Testis (tissue), 2 donors: ENCODE measurements at regions not wholly inside any gene's neighbourhood (a gene's known extent, or its start where the extent isn't known, plus 50 kb on each side); places are given as distances from the start of the nearest gene placed in this dataset.

ENCODE experiments used
- DNase-seq: peaks from one replicate; pipeline ENCODE4 v3.0.0-alpha.2; 2019
- H3K27ac ChIP-seq, 2 donors: fragments of 200-600 bp; sonication (generic); one replicate each; pipeline ENCODE4 v1.5.1; 2019
- H3K27me3 ChIP-seq: fragments of 200-600 bp; sonication (generic); one replicate; pipeline ENCODE4 v1.5.1; 2019
- H3K36me3 ChIP-seq: fragments of 200-600 bp; sonication (generic); one replicate; pipeline ENCODE4 v1.5.1; 2017; ENCODE audit warnings: low read depth; ENCODE audit errors: missing control alignments
- H3K4me1 ChIP-seq: fragments of 200-600 bp; sonication (generic); one replicate; pipeline ENCODE4 v1.5.1; 2019
- H3K4me3 ChIP-seq, 2 donors: fragments of 200-600 bp; sonication (generic); one replicate each; pipeline ENCODE4 v1.5.1; 2017 to 2019
- H3K9me3 ChIP-seq: fragments of 200-600 bp; sonication (generic); one replicate; pipeline ENCODE4 v1.5.1; 2017
- POLR2A ChIP-seq: fragments of 450-650 bp; IDR thresholded peaks from one replicate; pipeline ENCODE4 v1.6.1; 2017; ENCODE audit warnings: antibody characterized with exemption, mild to moderate bottlenecking, moderate library complexity
- WGBS, 2 donors: methylation state at CpG; one replicate each; pipeline ENCODE4 v1.1.5; 2018; 5-methylcytosine and 5-hydroxymethylcytosine counted together
- intact Hi-C: fragments of 100-400 bp; cut with DNase I; formaldehyde crosslinking; loops from one replicate; pipeline ENCODE4 v1.15.1; 2023; ENCODE audit warnings: low total_unique reads
- TF ChIP-seq, protein P1 (sequence below), 3 experiments: fragments of 450-650 bp in 2 of 3; fragments of 200-600 bp in 1 of 3; sonication (generic) in 1 of 3; IDR thresholded peaks; one replicate each; pipeline ENCODE4 v1.5.1; 2016 to 2019; ENCODE audit warnings: antibody characterized with exemption in 3 of 3, mild to moderate bottlenecking in 2 of 3, moderate library complexity in 1 of 3

DNA sequence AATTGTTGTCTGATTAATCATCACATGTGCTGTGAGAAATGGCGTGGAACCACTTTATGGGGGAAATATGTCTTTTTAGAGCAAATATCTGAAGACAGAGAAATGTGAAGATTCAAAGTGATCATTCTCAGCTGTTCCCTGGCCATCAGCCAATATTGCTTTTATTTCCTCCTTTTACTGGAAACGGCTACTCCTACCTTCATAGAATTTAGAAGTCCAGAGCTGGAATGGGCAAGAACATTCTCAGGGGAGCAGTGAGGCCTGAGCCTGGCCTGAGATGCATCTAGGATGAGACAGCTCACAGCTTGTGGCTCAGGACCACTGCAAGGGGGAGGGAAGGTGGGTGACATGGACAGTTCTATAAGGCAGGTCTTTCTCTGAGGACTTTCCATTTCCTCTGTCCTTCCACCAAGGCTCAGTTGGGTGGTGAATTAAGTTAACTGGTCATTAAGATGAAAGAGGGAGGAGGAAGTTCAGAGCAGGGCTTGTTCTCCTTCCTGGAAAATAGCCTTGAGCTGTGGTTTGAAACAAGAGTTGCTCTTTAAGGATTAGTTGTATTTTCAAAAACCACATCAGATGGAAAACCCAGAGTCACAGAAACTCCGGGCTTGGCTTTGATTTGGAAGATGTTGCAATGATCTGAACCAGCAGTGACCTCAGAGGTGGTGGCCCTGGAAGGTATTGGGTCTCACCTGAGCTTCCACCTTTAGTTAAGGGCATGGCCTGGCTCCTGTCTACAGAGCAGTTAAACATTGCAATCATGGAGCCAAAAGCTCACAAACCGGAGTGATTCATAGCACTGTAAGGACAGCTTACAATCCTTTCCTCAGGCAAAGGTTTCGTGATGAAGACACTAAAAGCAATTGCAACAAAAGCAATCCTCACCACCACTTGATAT, 144.3 kb downstream of the VAPA start:
- H3K4me3 ChIP-seq, result no peak overlapping the region
- intact Hi-C loops, result no loop called here
- no peak for DNase-seq
- H3K36me3 ChIP-seq, result no peaks in the 10 kb centered on the region
- H3K27me3 ChIP-seq, result no peaks in the 10 kb centered on the region
- H3K27ac ChIP-seq, result no peak overlapping the region
- peaks cover 19% of the 10 kb centered on the region for H3K4me1 ChIP-seq
- TF ChIP-seq, protein P1, sequence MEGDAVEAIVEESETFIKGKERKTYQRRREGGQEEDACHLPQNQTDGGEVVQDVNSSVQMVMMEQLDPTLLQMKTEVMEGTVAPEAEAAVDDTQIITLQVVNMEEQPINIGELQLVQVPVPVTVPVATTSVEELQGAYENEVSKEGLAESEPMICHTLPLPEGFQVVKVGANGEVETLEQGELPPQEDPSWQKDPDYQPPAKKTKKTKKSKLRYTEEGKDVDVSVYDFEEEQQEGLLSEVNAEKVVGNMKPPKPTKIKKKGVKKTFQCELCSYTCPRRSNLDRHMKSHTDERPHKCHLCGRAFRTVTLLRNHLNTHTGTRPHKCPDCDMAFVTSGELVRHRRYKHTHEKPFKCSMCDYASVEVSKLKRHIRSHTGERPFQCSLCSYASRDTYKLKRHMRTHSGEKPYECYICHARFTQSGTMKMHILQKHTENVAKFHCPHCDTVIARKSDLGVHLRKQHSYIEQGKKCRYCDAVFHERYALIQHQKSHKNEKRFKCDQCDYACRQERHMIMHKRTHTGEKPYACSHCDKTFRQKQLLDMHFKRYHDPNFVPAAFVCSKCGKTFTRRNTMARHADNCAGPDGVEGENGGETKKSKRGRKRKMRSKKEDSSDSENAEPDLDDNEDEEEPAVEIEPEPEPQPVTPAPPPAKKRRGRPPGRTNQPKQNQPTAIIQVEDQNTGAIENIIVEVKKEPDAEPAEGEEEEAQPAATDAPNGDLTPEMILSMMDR (IDR thresholded peaks at IDR 0.05), result no peak
- no peak for TF ChIP-seq POLR2A
- no peaks in the 10 kb centered on the region for H3K9me3 ChIP-seq
- WGBS, 2 donors, result 56 to 61% methylated on average over 5 of the region's 5 CpGs

DNA sequence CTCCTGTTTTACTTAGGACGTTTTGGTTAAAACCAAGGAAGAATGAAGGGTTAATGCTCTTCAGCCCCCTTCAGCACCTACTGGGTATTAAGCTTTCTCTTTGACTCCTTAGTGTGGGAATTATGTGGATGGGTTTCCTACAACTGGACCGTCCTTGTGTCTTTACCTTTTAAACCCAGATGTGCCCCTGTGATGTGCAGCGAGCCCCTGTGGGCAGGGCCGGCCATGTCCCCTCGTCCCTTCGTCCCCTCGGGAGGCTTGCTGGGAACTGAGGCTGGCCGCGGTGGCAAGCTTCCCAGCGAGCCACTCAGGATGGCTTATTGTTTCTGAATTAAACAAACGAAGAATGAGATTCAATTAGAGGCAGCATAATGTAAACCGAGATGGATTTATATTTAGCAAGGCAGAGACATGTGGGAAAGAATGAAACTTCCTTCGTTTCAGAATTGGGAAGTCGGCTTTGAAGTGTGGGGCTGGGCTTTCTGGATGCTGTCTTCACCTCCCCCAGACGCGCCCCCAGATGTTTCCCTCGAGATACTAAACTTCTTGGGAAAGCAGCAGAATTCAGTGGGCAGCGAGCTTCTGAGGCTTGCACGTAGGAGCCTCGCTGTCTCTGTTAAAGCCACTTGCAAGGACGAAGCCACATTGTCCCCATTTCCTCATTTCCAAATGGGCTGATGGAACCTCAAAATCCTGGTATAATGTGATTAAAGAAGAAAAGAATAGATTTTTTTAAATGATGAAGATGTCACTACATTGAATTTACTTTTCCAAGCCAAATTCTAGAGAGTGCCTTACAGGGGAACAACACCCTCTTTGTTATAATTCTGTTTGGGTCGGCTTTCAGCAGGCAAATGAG, 146.0 kb downstream of the VAPA start:
- Histone ChIP-seq H3K4me3 (no peak overlapping the region), H3K27ac (no peak overlapping the region), H3K27me3 (no peaks in the 10 kb centered on the region), H3K4me1 (peaks cover 19% of the 10 kb centered on the region), H3K36me3 (no peaks in the 10 kb centered on the region), H3K9me3 (no peaks in the 10 kb centered on the region)
- TF ChIP-seq POLR2A, result no peak
- TF ChIP-seq, protein P1 (IDR thresholded peaks at IDR 0.05), result no peak
- no peak for DNase-seq
- intact Hi-C loops, result no loop called here
- 54 to 69% methylated on average over 22 of the region's 22 CpGs for WGBS, 2 donors

DNA sequence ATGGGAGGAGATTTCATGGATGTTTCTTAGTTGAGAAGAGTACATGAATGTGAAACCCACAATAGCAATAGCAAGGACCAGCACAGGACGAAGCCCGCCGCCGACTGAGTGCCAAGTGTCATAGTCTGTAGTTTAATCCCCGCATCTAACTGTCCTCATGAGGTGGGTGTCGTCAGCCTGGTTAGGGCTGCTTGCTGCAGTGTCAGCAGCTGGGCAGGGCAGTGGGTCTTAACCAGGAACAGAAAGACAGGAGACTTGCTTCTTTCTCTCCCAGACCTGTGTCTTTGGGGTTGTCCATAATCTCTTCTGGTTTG, 146.6 kb downstream of the VAPA start:
- TF ChIP-seq, protein P1 (IDR thresholded peaks at IDR 0.05), result no peak
- no peak for TF ChIP-seq POLR2A
- Histone ChIP-seq H3K4me3 (no peak overlapping the region), H3K36me3 (no peaks in the 10 kb centered on the region), H3K27ac (no peak overlapping the region), H3K9me3 (no peaks in the 10 kb centered on the region), H3K27me3 (no peaks in the 10 kb centered on the region), H3K4me1 (peaks cover 19% of the 10 kb centered on the region)
- WGBS, 2 donors, result 78 to 84% methylated on average over 6 of the region's 6 CpGs
- DNase-seq, result no peak
- intact Hi-C loops, result no loop called here

DNA sequence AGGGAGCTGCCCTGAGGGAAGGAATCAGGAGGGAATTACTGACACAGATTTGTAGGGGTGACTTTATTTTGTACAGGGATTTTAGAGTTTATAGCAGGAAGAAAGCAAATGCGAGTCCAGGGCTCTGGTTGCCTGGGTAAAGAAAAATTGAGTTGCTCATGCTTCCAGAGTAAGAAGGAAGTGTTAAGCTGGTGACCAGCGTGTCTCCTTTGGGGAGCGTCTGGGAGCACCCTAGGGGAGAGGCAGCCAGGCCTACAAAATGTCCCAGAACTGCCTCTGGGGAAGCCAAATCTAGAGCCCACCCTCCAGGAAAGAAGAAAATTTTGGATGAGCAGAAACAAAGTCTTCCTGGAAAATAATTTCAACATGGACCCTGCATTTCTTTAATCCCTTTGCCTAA, 147.0 kb downstream of the VAPA start:
- intact Hi-C loops, result no loop called here
- 77 to 78% methylated on average over 3 of the region's 3 CpGs for WGBS, 2 donors
- Histone ChIP-seq H3K4me3 (no peak overlapping the region), H3K4me1 (peaks cover 19% of the 10 kb centered on the region), H3K9me3 (no peaks in the 10 kb centered on the region), H3K27ac (no peak overlapping the region), H3K27me3 (no peaks in the 10 kb centered on the region), H3K36me3 (no peaks in the 10 kb centered on the region)
- TF ChIP-seq, protein P1 (IDR thresholded peaks at IDR 0.05), result no peak
- no peak for TF ChIP-seq POLR2A
- DNase-seq, result no peak
